GM21423 (cell line): ENCODE measurements at regions not wholly inside any gene's neighbourhood (a gene's known extent, or its start where the extent isn't known, plus 50 kb on each side); places are given as distances from the start of the nearest gene placed in this dataset.
"Not testable (repeated sequence)": the region's sequence is repeated elsewhere in the genome, so short reads cannot be mapped to it uniquely, and the experiment has no call there.

Source experiments
- ATAC-seq: cut with Tn5 transposase; IDR thresholded peaks from one replicate; pipeline ENCODE4 v1.9.1; 2021; ENCODE audit warnings: mild to moderate bottlenecking, moderate library complexity; ENCODE audit not compliant: unreplicated experiment

- ATAC-seq: not testable (repeated sequence)
Observed at GRCh38 chr7:29696402-29696801, 109.9 kb upstream of the WIPF3 start.

DNA sequence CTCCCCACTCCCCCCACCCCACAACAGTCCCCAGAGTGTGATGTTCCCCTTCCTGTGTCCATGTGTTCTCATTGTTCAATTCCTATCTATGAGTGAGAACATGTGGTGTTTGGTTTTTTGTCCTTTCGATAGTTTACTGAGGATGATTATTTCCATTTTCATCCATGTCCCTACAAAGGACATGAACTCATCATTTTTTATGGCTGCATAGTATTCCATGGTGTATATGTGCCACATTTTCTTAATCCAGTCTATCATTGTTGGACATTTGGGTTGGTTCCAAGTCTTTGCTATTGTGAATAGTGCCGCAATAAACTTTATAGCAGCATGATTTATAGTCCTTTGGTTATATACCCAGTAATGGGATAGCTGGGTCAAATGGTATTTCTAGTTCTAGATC, 106.6 kb upstream of the WIPF3 start:
- not testable (repeated sequence) for ATAC-seq

GRCh38 chr7:29701540-29701939, 104.8 kb upstream of the WIPF3 start:
- not testable (repeated sequence) for ATAC-seq

- ATAC-seq: not testable (repeated sequence)
Observed at GRCh38 chr7:29703830-29704229, 102.5 kb upstream of the WIPF3 start.

DNA sequence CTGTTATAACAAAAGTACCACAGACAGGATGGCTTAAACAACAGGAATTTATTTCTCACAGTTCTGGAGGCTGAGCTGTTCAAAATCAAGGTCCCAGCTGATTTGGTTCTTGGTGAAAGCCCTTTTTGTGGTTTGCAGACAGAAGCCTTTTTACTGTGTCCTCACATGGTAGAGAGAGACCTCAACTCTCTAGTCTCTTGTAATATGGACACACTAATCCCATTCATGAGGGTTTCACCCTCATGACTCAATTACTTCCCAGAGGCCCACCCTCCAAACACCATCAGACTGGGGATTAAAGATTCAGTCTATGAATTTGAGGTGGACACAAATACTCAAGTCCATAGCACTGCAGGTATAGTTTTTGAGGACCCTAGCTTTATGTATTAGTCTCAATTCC, 97.3 kb upstream of the WIPF3 start:
- ATAC-seq: not testable (repeated sequence)

DNA sequence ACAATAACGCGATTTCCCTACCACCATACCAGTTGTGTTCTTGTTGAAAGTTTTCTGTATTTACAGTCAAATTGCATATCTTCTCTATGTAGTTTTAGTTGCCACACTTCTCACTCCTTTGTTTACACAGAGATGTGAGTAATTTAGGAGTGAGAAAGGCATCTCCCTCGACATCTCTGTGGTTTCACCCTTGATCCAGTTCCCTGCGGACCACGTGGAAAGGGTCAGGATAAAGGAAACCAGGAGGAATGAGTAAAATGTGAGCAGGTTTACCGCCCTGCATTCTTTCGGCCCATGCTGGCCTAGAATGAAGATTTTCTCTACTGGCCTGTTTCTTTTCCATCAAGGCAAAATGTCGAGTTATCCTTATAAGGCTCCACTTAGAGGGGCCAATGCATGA, 83.2 kb upstream of the WIPF3 start:
- not testable (repeated sequence) for ATAC-seq

DNA sequence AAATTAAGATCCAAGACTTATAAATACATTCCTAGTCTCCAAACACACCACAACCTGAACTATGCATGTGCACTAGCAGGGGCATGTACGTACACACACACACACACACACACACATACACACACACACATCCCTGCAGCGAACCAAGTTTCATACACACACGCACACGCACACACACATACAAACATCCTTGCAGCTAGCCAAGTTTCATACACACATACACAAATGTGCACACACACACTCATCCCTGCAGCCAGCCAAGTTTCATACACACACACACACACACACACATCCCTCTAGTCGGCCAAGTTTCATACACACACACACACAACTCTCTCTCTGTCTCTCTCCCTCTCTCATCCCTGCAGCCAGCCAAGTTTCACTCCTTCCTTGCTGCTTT, 82.7 kb upstream of the WIPF3 start:
- no peak for ATAC-seq

DNA sequence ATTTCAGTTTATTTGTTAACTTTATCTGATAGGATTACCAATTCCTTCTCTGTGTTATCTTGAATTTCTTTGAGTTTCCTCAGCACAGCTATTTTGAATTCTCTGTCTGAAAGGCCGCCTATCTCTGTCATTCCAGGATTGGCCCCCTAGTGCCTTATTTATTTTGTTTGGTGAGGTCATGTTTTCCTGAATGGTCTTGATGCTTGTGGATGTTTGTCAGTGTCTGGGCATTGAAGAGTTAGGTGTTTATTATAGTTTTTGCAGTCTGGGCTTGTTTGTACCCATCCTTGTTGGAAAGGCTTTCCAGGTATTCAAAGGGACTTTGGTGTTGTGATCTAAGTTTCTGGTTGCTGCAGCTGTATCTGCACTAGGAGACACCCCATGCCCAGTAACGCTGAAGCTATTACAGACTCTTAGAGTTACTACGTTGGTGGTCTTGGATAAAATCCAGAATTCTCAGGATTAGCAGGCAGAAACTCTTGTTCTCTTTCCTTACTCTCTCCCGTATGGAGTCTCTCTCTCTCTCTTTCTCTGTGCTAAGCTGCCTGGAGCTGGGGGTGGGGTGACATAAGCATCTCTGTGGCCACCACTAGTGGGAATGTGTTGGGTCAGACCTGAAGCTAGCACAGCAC, 76.7 kb upstream of the WIPF3 start:
- not testable (repeated sequence) for ATAC-seq

DNA sequence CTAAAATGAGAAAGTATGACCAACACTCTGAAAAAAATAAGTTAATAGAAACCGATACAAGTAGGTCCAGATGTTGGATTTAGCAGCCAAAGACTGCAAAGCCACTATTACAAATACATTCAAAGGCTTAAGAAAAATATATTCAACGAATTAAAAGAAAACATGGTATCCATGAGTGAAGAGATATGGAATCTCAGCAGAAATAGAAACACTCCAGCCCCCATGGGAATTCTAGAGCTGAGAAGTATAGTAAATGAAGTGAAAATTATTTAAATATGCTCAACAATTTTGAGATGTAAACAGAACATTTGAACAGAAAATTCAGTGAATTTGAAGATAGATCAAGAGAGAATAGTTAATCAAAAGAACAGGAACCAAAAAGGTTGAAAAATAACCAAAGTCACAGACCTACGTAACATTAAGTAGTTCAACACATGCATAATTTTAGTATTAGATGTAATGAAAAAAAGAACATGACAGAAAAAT, 72.0 kb upstream of the WIPF3 start:
- no peak for ATAC-seq

GRCh38 chr7:29747645-29748245, 58.6 kb upstream of the WIPF3 start:
- not testable (repeated sequence) for ATAC-seq

- no peak for ATAC-seq
Observed at GRCh38 chr7:29748286-29749099, 57.8 kb upstream of the WIPF3 start.

GRCh38 chr7:29749701-29750321, 56.5 kb upstream of the WIPF3 start:
- no peak for ATAC-seq

DNA sequence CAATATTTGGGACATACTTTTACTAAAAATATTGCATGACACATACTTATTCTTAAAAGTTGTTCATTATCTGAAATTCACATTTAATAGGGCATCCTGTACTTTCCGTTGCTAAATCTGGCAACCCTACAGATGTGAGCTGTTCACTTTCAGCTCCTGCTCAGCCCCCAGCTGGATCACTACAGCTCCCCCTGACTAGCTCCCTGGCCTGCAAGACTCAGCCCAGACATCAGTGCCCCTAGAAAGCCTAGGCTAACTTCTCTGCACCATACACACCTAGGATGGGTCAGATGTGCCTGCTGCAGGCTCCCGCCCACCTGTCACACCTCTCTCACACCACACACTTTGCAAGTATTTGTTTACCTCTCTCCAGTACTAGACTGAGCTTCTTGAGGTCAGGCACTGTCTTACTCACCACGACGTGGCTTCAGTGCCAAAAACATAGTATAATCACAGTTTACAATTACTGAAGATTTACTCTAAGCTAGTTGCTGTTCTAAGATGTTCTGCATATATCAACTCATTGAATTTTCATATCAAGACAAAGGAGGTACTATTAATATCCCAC, 55.9 kb upstream of the WIPF3 start:
- ATAC-seq: not testable (repeated sequence)

- not testable (repeated sequence) for ATAC-seq
Observed at GRCh38 chr7:29751012-29751411, 55.3 kb upstream of the WIPF3 start.

- ATAC-seq: no peak
Observed at GRCh38 chr7:29754874-29755490, 51.3 kb upstream of the WIPF3 start.
